Lower lobe of right lung (tissue), 2 donors: ENCODE measurements at regions not wholly inside any gene's neighbourhood (a gene's known extent, or its start where the extent isn't known, plus 50 kb on each side); places are given as distances from the start of the nearest gene placed in this dataset.

Experiments
- ATAC-seq, 2 donors: fragments of 200-7000 bp; cut with Tn5 transposase; one replicate each; pipeline ENCODE4 v1.9.1; 2020 to 2022; ENCODE audit warnings: mild to moderate bottlenecking in 2 of 2, moderate library complexity in 2 of 2
- DNase-seq: peaks from one replicate; pipeline ENCODE4 v3.0.0-alpha.2; 2020
- H3K27ac ChIP-seq: fragments of 200-600 bp; one replicate; pipeline ENCODE4 v1.8.0; 2022
- H3K27me3 ChIP-seq: fragments of 200-600 bp; one replicate; pipeline ENCODE4 v1.8.0; 2022; ENCODE audit warnings: low read depth
- H3K36me3 ChIP-seq: fragments of 200-600 bp; one replicate; pipeline ENCODE4 v1.8.0; 2022; ENCODE audit warnings: mild to moderate bottlenecking
- H3K4me1 ChIP-seq: fragments of 200-600 bp; one replicate; pipeline ENCODE4 v1.8.0; 2022
- H3K4me3 ChIP-seq: fragments of 200-600 bp; one replicate; pipeline ENCODE4 v1.8.0; 2022; ENCODE audit warnings: mild to moderate bottlenecking
- H3K9me3 ChIP-seq: fragments of 200-600 bp; one replicate; pipeline ENCODE4 v1.8.0; 2022
- intact Hi-C: fragments of 100-400 bp; cut with DNase I; formaldehyde crosslinking; loops from one replicate; pipeline ENCODE4 v1.11.0; 2022
- TF ChIP-seq, protein P1 (sequence below): fragments of 200-600 bp; IDR thresholded peaks from one replicate; pipeline ENCODE4 v1.8.0; 2022; ENCODE audit warnings: antibody characterized with exemption, mild to moderate bottlenecking
- donor health status: DM: no; HTN: yes; CAD: no; lungs with severe emphysema.

DNA sequence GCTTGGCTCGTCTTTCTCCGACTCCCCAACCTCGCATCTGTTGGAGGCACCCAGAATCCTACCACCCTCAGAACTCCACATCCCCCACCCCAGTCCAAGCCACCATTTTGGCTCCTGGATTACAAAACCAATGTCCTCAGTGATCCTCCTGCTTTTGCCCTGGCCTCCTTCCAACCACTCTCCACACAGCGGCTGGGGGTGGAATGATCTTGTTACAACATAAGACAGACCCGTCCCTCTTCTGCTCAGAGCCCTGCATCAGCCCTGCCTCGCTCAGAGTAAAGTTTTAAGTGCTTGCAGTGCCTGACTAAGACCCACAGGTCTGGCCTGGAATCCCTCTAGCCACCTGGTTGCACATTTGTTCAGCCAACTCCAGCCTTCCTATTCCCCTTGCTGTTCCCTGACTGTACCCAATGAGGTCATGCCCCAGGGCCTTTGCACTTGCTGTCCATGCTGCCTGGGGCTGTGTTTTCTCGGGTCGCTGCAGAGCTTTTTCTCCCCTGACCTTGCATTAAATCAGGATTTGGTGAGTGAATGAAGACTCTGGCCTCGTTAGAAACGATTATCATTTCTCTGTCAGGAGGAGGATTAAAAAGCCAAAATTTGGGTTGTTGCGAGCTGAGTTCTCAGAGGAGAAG is 67.3 kb downstream of the IGF2 start:
- Histone ChIP-seq H3K27me3 (peaks cover 9% of the 10 kb centered on the region), H3K4me1 (no peaks in the 10 kb centered on the region), H3K27ac (no peak overlapping the region), H3K4me3 (no peak overlapping the region), H3K9me3 (no peaks in the 10 kb centered on the region), H3K36me3 (no peaks in the 10 kb centered on the region)
- DNase-seq (no peak), ATAC-seq (no peak)
- TF ChIP-seq, protein P1, sequence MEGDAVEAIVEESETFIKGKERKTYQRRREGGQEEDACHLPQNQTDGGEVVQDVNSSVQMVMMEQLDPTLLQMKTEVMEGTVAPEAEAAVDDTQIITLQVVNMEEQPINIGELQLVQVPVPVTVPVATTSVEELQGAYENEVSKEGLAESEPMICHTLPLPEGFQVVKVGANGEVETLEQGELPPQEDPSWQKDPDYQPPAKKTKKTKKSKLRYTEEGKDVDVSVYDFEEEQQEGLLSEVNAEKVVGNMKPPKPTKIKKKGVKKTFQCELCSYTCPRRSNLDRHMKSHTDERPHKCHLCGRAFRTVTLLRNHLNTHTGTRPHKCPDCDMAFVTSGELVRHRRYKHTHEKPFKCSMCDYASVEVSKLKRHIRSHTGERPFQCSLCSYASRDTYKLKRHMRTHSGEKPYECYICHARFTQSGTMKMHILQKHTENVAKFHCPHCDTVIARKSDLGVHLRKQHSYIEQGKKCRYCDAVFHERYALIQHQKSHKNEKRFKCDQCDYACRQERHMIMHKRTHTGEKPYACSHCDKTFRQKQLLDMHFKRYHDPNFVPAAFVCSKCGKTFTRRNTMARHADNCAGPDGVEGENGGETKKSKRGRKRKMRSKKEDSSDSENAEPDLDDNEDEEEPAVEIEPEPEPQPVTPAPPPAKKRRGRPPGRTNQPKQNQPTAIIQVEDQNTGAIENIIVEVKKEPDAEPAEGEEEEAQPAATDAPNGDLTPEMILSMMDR = no peak
- intact Hi-C loops = no loop called here
